ENCODE measurements at regions not wholly inside any gene's neighbourhood (a gene's known extent, or its start where the extent isn't known, plus 50 kb on each side); places are given as distances from the start of the nearest gene placed in this dataset.
A peak's percentile ranks its signal among the peaks of the same experiment; 100 is the strongest.

- H3K27me3 Mint-ChIP-seq = no peaks in the 10 kb centered on the region
- H3K9me3 Mint-ChIP-seq = peaks cover 0 to 8% of the 10 kb centered on the region in 2 donors
- no peaks in the 10 kb centered on the region for H3K4me1 Mint-ChIP-seq
Observed at GRCh38 chr7:49422564-49422963, 350.9 kb upstream of the VWC2 start.

GRCh38 chr7:49424109-49424508, 349.3 kb upstream of the VWC2 start:
- Mint-ChIP-seq H3K27ac (no peak overlapping the region), H3K4me1 (no peaks in the 10 kb centered on the region), H3K9me3 (peaks cover 0 to 8% of the 10 kb centered on the region in 2 donors), H3K27me3 (no peaks in the 10 kb centered on the region), H3K4me3 (no peak overlapping the region)
- ATAC-seq (no peak), DNase-seq (no peak)

More at GRCh38 chr7:49422564-49422963, 350.9 kb upstream of the VWC2 start:
- DNase-seq = no peak
- H3K4me3 Mint-ChIP-seq = no peak overlapping the region
- H3K27ac Mint-ChIP-seq = no peak overlapping the region
- no peak for ATAC-seq

- DNase-seq (no peak), ATAC-seq (no peak)
- Mint-ChIP-seq H3K27ac (no peak overlapping the region), H3K4me1 (no peaks in the 10 kb centered on the region), H3K9me3 (peaks cover 0 to 8% of the 10 kb centered on the region in 2 donors), H3K27me3 (no peaks in the 10 kb centered on the region), H3K4me3 (no peak overlapping the region)
Observed at GRCh38 chr7:49425277-49425818, 348.1 kb upstream of the VWC2 start.

- no peak overlapping the region for H3K27ac Mint-ChIP-seq
- DNase-seq (no peak), ATAC-seq (no peak)
- H3K27me3 Mint-ChIP-seq = no peaks in the 10 kb centered on the region
- H3K4me3 Mint-ChIP-seq = no peak overlapping the region
- H3K4me1 Mint-ChIP-seq = no peaks in the 10 kb centered on the region
- no peaks in the 10 kb centered on the region for H3K9me3 Mint-ChIP-seq
Observed at GRCh38 chr7:49432254-49432653, 341.2 kb upstream of the VWC2 start.

GRCh38 chr7:49433794-49434193, 339.6 kb upstream of the VWC2 start:
- Mint-ChIP-seq H3K9me3 (no peaks in the 10 kb centered on the region), H3K27ac (no peak overlapping the region), H3K4me3 (no peak overlapping the region), H3K4me1 (no peaks in the 10 kb centered on the region), H3K27me3 (no peaks in the 10 kb centered on the region)
- ATAC-seq (no peak), DNase-seq (no peak)

GRCh38 chr7:49434846-49435245, 338.6 kb upstream of the VWC2 start:
- no peak for DNase-seq
- no peak overlapping the region for H3K27ac Mint-ChIP-seq
- H3K27me3 Mint-ChIP-seq = no peaks in the 10 kb centered on the region
- H3K4me1 Mint-ChIP-seq = no peaks in the 10 kb centered on the region
- no peak for ATAC-seq
- H3K9me3 Mint-ChIP-seq = no peaks in the 10 kb centered on the region
- no peak overlapping the region for H3K4me3 Mint-ChIP-seq

GRCh38 chr7:49438281-49438680, 335.2 kb upstream of the VWC2 start:
- Mint-ChIP-seq H3K27me3 (no peaks in the 10 kb centered on the region), H3K9me3 (no peaks in the 10 kb centered on the region), H3K4me3 (no peak overlapping the region), H3K4me1 (no peaks in the 10 kb centered on the region), H3K27ac (no peak overlapping the region)
- ATAC-seq (no peak), DNase-seq (no peak)

- no peaks in the 10 kb centered on the region for H3K4me1 Mint-ChIP-seq
- no peak overlapping the region for H3K4me3 Mint-ChIP-seq
- H3K27me3 Mint-ChIP-seq = no peaks in the 10 kb centered on the region
- DNase-seq (no peak), ATAC-seq (no peak)
- no peak overlapping the region for H3K27ac Mint-ChIP-seq
- H3K9me3 Mint-ChIP-seq = no peaks in the 10 kb centered on the region
Observed at GRCh38 chr7:49443515-49443914, 329.9 kb upstream of the VWC2 start.

- H3K27ac Mint-ChIP-seq = peak overlapping the region in 1 of 2 donors; percentile 59
- DNase-seq = no peak
- H3K4me3 Mint-ChIP-seq = no peak overlapping the region
- no peaks in the 10 kb centered on the region for H3K4me1 Mint-ChIP-seq
- H3K27me3 Mint-ChIP-seq = no peaks in the 10 kb centered on the region
- peaks cover 7 to 10% of the 10 kb centered on the region in 2 donors for H3K9me3 Mint-ChIP-seq
- ATAC-seq = no peak
Observed at GRCh38 chr7:49453486-49453885, 320.0 kb upstream of the VWC2 start.

- Mint-ChIP-seq H3K9me3 (peaks cover 6 to 12% of the 10 kb centered on the region in 2 donors), H3K4me1 (no peaks in the 10 kb centered on the region), H3K27me3 (no peaks in the 10 kb centered on the region), H3K27ac (no peak overlapping the region), H3K4me3 (no peak overlapping the region)
- DNase-seq (no peak), ATAC-seq (no peak)
Observed at GRCh38 chr7:49479441-49479840, 294.0 kb upstream of the VWC2 start.

GRCh38 chr7:49479936-49480544, 293.4 kb upstream of the VWC2 start:
- ATAC-seq = no peak
- Mint-ChIP-seq H3K27me3 (no peaks in the 10 kb centered on the region), H3K9me3 (peaks cover 6 to 12% of the 10 kb centered on the region in 2 donors), H3K4me3 (no peak overlapping the region), H3K27ac (no peak overlapping the region), H3K4me1 (no peaks in the 10 kb centered on the region)
- no peak for DNase-seq

- no peak for ATAC-seq
- H3K27me3 Mint-ChIP-seq = no peaks in the 10 kb centered on the region
- no peaks in the 10 kb centered on the region for H3K4me1 Mint-ChIP-seq
- no peak for DNase-seq
- H3K9me3 Mint-ChIP-seq = peaks cover 4 to 7% of the 10 kb centered on the region in 2 donors
- H3K27ac Mint-ChIP-seq = no peak overlapping the region
- H3K4me3 Mint-ChIP-seq = no peak overlapping the region
Observed at GRCh38 chr7:49481075-49481474, 292.4 kb upstream of the VWC2 start.

GRCh38 chr7:49483142-49483541, 290.3 kb upstream of the VWC2 start:
- no peaks in the 10 kb centered on the region for H3K4me1 Mint-ChIP-seq
- ATAC-seq (no peak), DNase-seq (no peak)
- no peaks in the 10 kb centered on the region for H3K9me3 Mint-ChIP-seq
- H3K27me3 Mint-ChIP-seq = no peaks in the 10 kb centered on the region
- no peak overlapping the region for H3K27ac Mint-ChIP-seq
- no peak overlapping the region for H3K4me3 Mint-ChIP-seq

GRCh38 chr7:49486974-49487829, 286.2 kb upstream of the VWC2 start:
- DNase-seq (no peak), ATAC-seq (no peak)
- no peaks in the 10 kb centered on the region for H3K27me3 Mint-ChIP-seq
- H3K4me1 Mint-ChIP-seq = no peaks in the 10 kb centered on the region
- peaks cover 0 to 11% of the 10 kb centered on the region in 2 donors for H3K9me3 Mint-ChIP-seq
- no peak overlapping the region for H3K27ac Mint-ChIP-seq
- H3K4me3 Mint-ChIP-seq = no peak overlapping the region

GRCh38 chr7:49487830-49488140, 285.7 kb upstream of the VWC2 start:
- DNase-seq (no peak), ATAC-seq (no peak)
- H3K4me1 Mint-ChIP-seq = no peaks in the 10 kb centered on the region
- H3K9me3 Mint-ChIP-seq = peaks cover 0 to 11% of the 10 kb centered on the region in 2 donors
- H3K27ac Mint-ChIP-seq = no peak overlapping the region
- H3K4me3 Mint-ChIP-seq = no peak overlapping the region
- no peaks in the 10 kb centered on the region for H3K27me3 Mint-ChIP-seq

GRCh38 chr7:49488573-49488972, 284.9 kb upstream of the VWC2 start:
- H3K4me3 Mint-ChIP-seq = no peak overlapping the region
- peaks cover 0 to 11% of the 10 kb centered on the region in 2 donors for H3K9me3 Mint-ChIP-seq
- no peaks in the 10 kb centered on the region for H3K27me3 Mint-ChIP-seq
- no peak for DNase-seq
- no peak for ATAC-seq
- no peak overlapping the region for H3K27ac Mint-ChIP-seq
- H3K4me1 Mint-ChIP-seq = no peaks in the 10 kb centered on the region

All from stimulated activated naive CD8-positive, alpha-beta T cell treated with anti-CD3 and anti-CD28 coated beads, Interleukin-15, amount 100 ng/mL, for 72 hours (primary cell).